PC-3 (cell line): ENCODE measurements at regions not wholly inside any gene's neighbourhood (a gene's known extent, or its start where the extent isn't known, plus 50 kb on each side); places are given as distances from the start of the nearest gene placed in this dataset.

ENCODE experiments used
- ATAC-seq: fragments of 200-7000 bp; cut with Tn5 transposase; 2 replicates; pipeline ENCODE4 v1.9.1; 2020; ENCODE audit warnings: mild to moderate bottlenecking, moderate library complexity
- BruUV-seq: library from RNA; stranded (reverse); fragments of 400-500 nt; replicated peaks from 2 replicates; lab custom pipeline; 2021; lab: Mats Ljungman, UMichigan
- CTCF ChIA-PET: fragments of 300-600 bp; sonication (Branson Sonifier 250); formaldehyde crosslinking; loops from one replicate; lab custom pipeline; 2022; ENCODE audit warnings: antibody characterized with exemption; lab: Charles Lee
- POLR2A ChIA-PET: fragments of 300-600 bp; sonication (Branson Sonifier 250); formaldehyde crosslinking; loops from one replicate; lab custom pipeline; 2022; ENCODE audit warnings: antibody characterized with exemption; ENCODE audit not compliant: unreplicated experiment; lab: Charles Lee
- DNase-seq: peaks from one replicate; pipeline ENCODE4 v3.0.0-alpha.2; 2015
- H2AFZ ChIP-seq: fragments of 300-600 bp; sonication (generic); 2 replicates; pipeline ENCODE4 v1.6.0; 2016; ENCODE audit warnings: antibody characterized with exemption, low read length
- H3F3A ChIP-seq: fragments of 300-600 bp; sonication (generic); one replicate; pipeline ENCODE4 v1.6.0; 2017; ENCODE audit warnings: antibody characterized with exemption, low read length, control low read depth, mild to moderate bottlenecking; ENCODE audit not compliant: unreplicated experiment
- H3K27ac ChIP-seq: fragments of 300-600 bp; sonication (generic); 2 replicates; pipeline ENCODE4 v1.5.1; 2016; ENCODE audit warnings: mild to moderate bottlenecking, low read length
- H3K27me3 ChIP-seq: fragments of 300-600 bp; sonication (generic); 2 replicates; pipeline ENCODE4 v1.6.1; 2016; ENCODE audit warnings: low read length, mixed read lengths
- H3K36me3 ChIP-seq: fragments of 300-600 bp; sonication (generic); 2 replicates; pipeline ENCODE4 v1.6.1; 2016; ENCODE audit warnings: low read depth, mixed run types, low read length, mixed read lengths
- H3K4me1 ChIP-seq: fragments of 300-600 bp; sonication (generic); 2 replicates; pipeline ENCODE4 v1.5.1; 2016; ENCODE audit warnings: low read length; ENCODE audit not compliant: insufficient read depth
- H3K4me2 ChIP-seq: fragments of 300-600 bp; sonication (generic); 2 replicates; pipeline ENCODE4 v1.6.0; 2016; ENCODE audit warnings: low read length
- H3K4me3 ChIP-seq: fragments of 300-600 bp; sonication (generic); 2 replicates; pipeline ENCODE4 v1.5.1; 2016; ENCODE audit warnings: mild to moderate bottlenecking, low read length, mixed read lengths
- H3K79me2 ChIP-seq: fragments of 300-600 bp; sonication (generic); 2 replicates; pipeline ENCODE4 v1.6.1; 2017; ENCODE audit warnings: low read length, mixed read lengths
- H3K9ac ChIP-seq: fragments of 300-600 bp; sonication (generic); 2 replicates; pipeline ENCODE4 v1.6.0; 2016; ENCODE audit warnings: mild to moderate bottlenecking, low read length
- H3K9me2 ChIP-seq: fragments of 300-600 bp; sonication (generic); replicated peaks from 2 replicates; pipeline ENCODE4 v1.6.1; 2016; ENCODE audit warnings: mixed run types, low read length, mixed read lengths
- H3K9me3 ChIP-seq: fragments of 300-600 bp; sonication (generic); 2 replicates; pipeline ENCODE4 v1.6.1; 2016; ENCODE audit warnings: low read length, mixed read lengths
- H4K20me1 ChIP-seq: fragments of 300-600 bp; sonication (generic); 2 replicates; pipeline ENCODE4 v1.6.1; 2016; ENCODE audit warnings: low read length, mixed read lengths
- EZH2 ChIP-seq: fragments of 300-600 bp; sonication (generic); IDR thresholded peaks from one replicate; pipeline ENCODE4 v1.6.1; 2017; ENCODE audit warnings: antibody characterized with exemption, mild to moderate bottlenecking, low read length; ENCODE audit not compliant: unreplicated experiment
- EZH2phosphoT487 ChIP-seq: fragments of 300-600 bp; sonication (generic); IDR thresholded peaks from 2 replicates; pipeline ENCODE4 v1.6.1; 2018; ENCODE audit warnings: mild to moderate bottlenecking, antibody characterized with exemption, low read length, borderline replicate concordance
- intact Hi-C: fragments of 100-400 bp; cut with micrococcal nuclease; formaldehyde crosslinking; loops from 2 replicates; pipeline ENCODE4 v1.9.0; 2023
- TF ChIP-seq, protein P1 (sequence below): fragments of 300-600 bp; sonication (generic); conservative IDR thresholded peaks from 2 replicates; pipeline ENCODE4 v1.5.1; 2017; ENCODE audit warnings: antibody characterized with exemption, low read depth, mild to moderate bottlenecking, low read length

DNA sequence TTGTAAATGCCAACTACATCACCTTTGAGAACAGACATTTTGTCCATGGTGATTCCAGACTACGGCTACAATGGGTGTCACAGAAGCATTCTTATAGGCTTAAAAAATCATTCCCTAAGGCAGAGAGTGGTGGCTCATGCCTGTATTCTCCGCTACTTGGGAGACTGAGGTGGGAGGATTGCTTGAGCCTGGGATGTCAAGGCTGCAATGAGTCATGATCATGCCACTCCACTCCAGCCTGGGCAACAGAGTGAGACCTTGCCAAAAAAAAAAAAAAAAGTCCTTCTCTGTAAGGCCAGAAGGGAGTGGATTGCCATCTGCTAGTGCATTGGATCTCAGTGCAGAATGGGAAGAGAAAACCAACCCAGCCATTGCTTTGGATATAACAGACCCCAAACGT lies 522.5 kb downstream of the VRK1 start:
- Histone ChIP-seq H3K36me3 (no peaks in the 10 kb centered on the region), H3K9me3 (no peaks in the 10 kb centered on the region), H3K9me2 (no peaks in the 10 kb centered on the region), H2AFZ (no peak overlapping the region), H3K79me2 (no peaks in the 10 kb centered on the region), H3K4me1 (no peaks in the 10 kb centered on the region), H3K27me3 (peaks cover 47% of the 10 kb centered on the region), H3K27ac (no peak overlapping the region), H3K4me3 (no peak overlapping the region), H4K20me1 (no peaks in the 10 kb centered on the region), H3K4me2 (no peak overlapping the region), H3K9ac (no peak overlapping the region), H3F3A (no peaks in the 10 kb centered on the region)
- no peak for DNase-seq
- BruUV-seq = no TSS peak
- no peak for ATAC-seq
- ChIA-PET POLR2A (no interaction called here), CTCF (no interaction called here)
- intact Hi-C loops = no loop called here
- no peak for TF ChIP-seq EZH2

GRCh38 chr14:97328743-97329142 lies 531.6 kb downstream of the VRK1 start:
- no peaks in the 10 kb centered on the region for H3K9me3 ChIP-seq
- H3K27ac ChIP-seq = no peak overlapping the region
- no peaks in the 10 kb centered on the region for H3K9me2 ChIP-seq
- H3K36me3 ChIP-seq = no peaks in the 10 kb centered on the region
- ATAC-seq (no peak), DNase-seq (no peak)
- BruUV-seq = no TSS peak
- no peak overlapping the region for H3K4me2 ChIP-seq
- H3F3A ChIP-seq = no peaks in the 10 kb centered on the region
- TF ChIP-seq, protein P1, sequence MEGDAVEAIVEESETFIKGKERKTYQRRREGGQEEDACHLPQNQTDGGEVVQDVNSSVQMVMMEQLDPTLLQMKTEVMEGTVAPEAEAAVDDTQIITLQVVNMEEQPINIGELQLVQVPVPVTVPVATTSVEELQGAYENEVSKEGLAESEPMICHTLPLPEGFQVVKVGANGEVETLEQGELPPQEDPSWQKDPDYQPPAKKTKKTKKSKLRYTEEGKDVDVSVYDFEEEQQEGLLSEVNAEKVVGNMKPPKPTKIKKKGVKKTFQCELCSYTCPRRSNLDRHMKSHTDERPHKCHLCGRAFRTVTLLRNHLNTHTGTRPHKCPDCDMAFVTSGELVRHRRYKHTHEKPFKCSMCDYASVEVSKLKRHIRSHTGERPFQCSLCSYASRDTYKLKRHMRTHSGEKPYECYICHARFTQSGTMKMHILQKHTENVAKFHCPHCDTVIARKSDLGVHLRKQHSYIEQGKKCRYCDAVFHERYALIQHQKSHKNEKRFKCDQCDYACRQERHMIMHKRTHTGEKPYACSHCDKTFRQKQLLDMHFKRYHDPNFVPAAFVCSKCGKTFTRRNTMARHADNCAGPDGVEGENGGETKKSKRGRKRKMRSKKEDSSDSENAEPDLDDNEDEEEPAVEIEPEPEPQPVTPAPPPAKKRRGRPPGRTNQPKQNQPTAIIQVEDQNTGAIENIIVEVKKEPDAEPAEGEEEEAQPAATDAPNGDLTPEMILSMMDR = no peak
- TF ChIP-seq EZH2 = no peak
- TF ChIP-seq EZH2phosphoT487 = no peak
- intact Hi-C loops = no loop called here
- ChIA-PET POLR2A (no interaction called here), CTCF (no interaction called here)
- H3K9ac ChIP-seq = no peak overlapping the region
- H3K4me3 ChIP-seq = no peak overlapping the region
- H3K4me1 ChIP-seq = no peaks in the 10 kb centered on the region
- no peaks in the 10 kb centered on the region for H4K20me1 ChIP-seq
- no peaks in the 10 kb centered on the region for H3K79me2 ChIP-seq
- peaks cover 10% of the 10 kb centered on the region for H3K27me3 ChIP-seq
- H2AFZ ChIP-seq = no peak overlapping the region

GRCh38 chr14:97329701-97330100 lies 532.5 kb downstream of the VRK1 start:
- TF ChIP-seq EZH2 (no peak), EZH2phosphoT487 (no peak)
- TF ChIP-seq, protein P1 = no peak
- Histone ChIP-seq H2AFZ (no peak overlapping the region), H3K9me2 (no peaks in the 10 kb centered on the region), H3K4me3 (no peak overlapping the region), H4K20me1 (no peaks in the 10 kb centered on the region), H3K9me3 (no peaks in the 10 kb centered on the region), H3F3A (no peaks in the 10 kb centered on the region), H3K27ac (no peak overlapping the region), H3K27me3 (peaks cover 10% of the 10 kb centered on the region), H3K36me3 (no peaks in the 10 kb centered on the region), H3K9ac (no peak overlapping the region), H3K4me2 (no peak overlapping the region), H3K79me2 (no peaks in the 10 kb centered on the region), H3K4me1 (no peaks in the 10 kb centered on the region)
- intact Hi-C loops = no loop called here
- no peak for ATAC-seq
- POLR2A ChIA-PET = no interaction called here
- no peak for DNase-seq
- CTCF ChIA-PET = no interaction called here
- BruUV-seq = no TSS peak
